ENCODE measurements at regions not wholly inside any gene's neighbourhood (a gene's known extent, or its start where the extent isn't known, plus 50 kb on each side); places are given as distances from the start of the nearest gene placed in this dataset.

DNA sequence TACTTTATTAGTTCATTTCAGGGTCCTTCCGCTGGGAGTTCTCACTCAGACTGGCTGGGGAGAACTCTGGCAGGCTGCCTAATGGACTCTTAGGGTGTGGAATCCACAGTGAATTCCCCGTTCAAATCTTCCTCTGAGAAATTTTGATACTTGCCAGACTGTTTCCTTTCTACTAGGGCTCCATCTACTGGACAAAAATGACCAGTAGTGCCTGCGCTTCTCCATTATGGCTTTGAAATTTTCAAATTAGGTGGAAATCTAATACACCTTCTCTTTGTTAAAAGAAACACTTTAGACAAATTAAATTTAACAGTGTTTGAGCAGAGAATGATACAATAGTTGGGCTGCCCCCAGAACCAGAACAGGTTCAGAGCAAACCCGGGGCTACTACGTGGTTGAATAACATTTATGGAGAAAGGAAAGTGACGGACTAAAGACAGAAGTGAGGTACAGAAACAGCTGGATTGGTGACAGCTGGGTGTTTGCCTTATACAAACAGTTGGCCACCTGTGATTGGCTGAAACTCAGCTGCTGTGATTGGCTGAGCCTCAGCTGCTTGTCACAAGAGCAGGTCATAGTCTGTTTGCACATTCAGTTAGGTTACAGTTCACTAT is 52.9 kb upstream of the FDX1 start:
- ATAC-seq (peak; percentile 88), DNase-seq (peak in 3 of 4 donors; percentile 60 to 83 (median 70))
- peaks cover 0 to 47% of the 10 kb centered on the region in 2 donors for H3K4me1 ChIP-seq
- no peaks in the 10 kb centered on the region for H3K36me3 ChIP-seq
- TF ChIP-seq, protein P1, sequence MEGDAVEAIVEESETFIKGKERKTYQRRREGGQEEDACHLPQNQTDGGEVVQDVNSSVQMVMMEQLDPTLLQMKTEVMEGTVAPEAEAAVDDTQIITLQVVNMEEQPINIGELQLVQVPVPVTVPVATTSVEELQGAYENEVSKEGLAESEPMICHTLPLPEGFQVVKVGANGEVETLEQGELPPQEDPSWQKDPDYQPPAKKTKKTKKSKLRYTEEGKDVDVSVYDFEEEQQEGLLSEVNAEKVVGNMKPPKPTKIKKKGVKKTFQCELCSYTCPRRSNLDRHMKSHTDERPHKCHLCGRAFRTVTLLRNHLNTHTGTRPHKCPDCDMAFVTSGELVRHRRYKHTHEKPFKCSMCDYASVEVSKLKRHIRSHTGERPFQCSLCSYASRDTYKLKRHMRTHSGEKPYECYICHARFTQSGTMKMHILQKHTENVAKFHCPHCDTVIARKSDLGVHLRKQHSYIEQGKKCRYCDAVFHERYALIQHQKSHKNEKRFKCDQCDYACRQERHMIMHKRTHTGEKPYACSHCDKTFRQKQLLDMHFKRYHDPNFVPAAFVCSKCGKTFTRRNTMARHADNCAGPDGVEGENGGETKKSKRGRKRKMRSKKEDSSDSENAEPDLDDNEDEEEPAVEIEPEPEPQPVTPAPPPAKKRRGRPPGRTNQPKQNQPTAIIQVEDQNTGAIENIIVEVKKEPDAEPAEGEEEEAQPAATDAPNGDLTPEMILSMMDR (IDR thresholded peaks at IDR 0.05) = peak; percentile 77 to 80
- intact Hi-C loops (cut with DNase I) = loop anchor here (10.0 kb wide), 3 partner anchors 58 to 432 kb away; no protein-coding TSS in a partner anchor
- peak overlapping the region in 1 of 2 donors; percentile 1 for H3K4me3 ChIP-seq
- peak overlapping the region; percentile 66 to 73 for H3K27ac ChIP-seq
- H3K9me3 ChIP-seq = no peaks in the 10 kb centered on the region
- no peaks in the 10 kb centered on the region for H3K27me3 ChIP-seq

DNA sequence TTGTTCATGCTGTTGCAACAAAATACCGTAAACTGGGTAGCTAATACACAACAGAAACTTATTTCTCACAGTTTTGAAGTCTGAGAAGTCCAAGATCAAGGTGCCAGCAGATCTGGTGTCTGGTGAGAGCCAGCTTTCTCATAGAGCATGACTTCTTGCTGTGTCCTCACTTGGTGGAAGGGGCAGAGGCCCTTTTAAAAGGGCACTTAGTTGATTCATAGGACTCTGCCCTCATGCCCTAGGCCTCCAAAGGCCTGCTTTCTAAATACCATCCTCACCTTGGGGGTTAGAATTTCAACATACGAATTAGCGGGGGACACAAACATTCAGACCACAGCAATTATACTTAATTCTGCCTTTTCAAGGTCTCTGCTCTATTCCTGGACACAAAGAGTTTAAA is 52.3 kb upstream of the FDX1 start:
- intact Hi-C loops (cut with DNase I) = loop anchor here (10.0 kb wide), 3 partner anchors 57 to 433 kb away; no protein-coding TSS in a partner anchor
- ATAC-seq = no peak
- Histone ChIP-seq H3K36me3 (no peaks in the 10 kb centered on the region), H3K9me3 (no peaks in the 10 kb centered on the region), H3K4me1 (peaks cover 0 to 47% of the 10 kb centered on the region in 2 donors), H3K27me3 (no peaks in the 10 kb centered on the region), H3K27ac (peak overlapping the region; percentile 28 to 73), H3K4me3 (no peak overlapping the region)
- DNase-seq = no peak
- TF ChIP-seq, protein P1 (IDR thresholded peaks at IDR 0.05) = no peak

DNA sequence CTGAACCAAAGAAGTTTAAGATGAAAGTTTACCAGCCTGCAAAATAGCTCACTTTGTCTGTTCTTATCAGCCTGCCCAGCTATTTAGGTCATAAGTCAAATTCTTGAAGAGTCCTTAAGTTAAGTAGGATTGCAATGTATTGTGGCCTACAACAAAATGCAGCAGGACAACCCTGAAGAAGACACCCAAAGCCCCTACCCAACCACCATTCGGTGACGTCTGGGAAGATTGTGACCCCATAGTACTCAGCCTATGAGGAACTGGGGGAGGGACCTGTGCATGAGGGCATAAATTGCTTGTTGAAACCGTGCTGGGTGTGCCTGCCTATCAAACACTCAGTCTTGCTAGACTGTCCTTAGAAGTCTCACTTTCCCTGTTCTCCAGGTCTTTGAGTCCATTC is 50.5 kb upstream of the FDX1 start:
- intact Hi-C loops (cut with DNase I) = loop anchor here (10.0 kb wide), 3 partner anchors 56 to 434 kb away; no protein-coding TSS in a partner anchor
- Histone ChIP-seq H3K9me3 (no peaks in the 10 kb centered on the region), H3K36me3 (no peaks in the 10 kb centered on the region), H3K27ac (no peak overlapping the region), H3K4me1 (peaks cover 0 to 33% of the 10 kb centered on the region in 2 donors), H3K27me3 (no peaks in the 10 kb centered on the region), H3K4me3 (no peak overlapping the region)
- ATAC-seq = peak; percentile 36
- TF ChIP-seq, protein P1 (IDR thresholded peaks at IDR 0.05) = no peak
- no peak for DNase-seq

DNA sequence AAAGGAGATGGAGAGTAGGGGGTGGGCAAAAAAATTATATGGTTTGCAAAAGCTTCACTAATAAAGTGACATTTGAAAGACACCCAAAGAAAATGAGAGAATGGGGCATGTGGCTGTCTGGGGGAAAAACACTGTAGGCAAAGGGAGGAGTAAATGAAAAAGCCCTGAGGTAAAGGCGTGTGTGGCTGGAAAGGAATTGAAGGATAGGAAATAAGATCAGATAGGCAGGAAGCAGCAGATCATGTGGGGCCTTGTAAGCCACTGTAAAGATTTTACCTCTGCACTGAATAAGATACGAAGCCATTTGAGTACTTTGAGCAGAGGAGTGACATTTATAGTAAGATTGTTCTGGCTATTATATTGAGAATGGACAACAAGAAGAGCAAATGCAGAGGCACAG is 49.8 kb upstream of the FDX1 start:
- H3K27ac ChIP-seq = no peak overlapping the region
- DNase-seq (no peak), ATAC-seq (no peak)
- peaks cover 0 to 26% of the 10 kb centered on the region in 2 donors for H3K4me1 ChIP-seq
- no peaks in the 10 kb centered on the region for H3K27me3 ChIP-seq
- no peaks in the 10 kb centered on the region for H3K36me3 ChIP-seq
- H3K9me3 ChIP-seq = no peaks in the 10 kb centered on the region
- no peak overlapping the region for H3K4me3 ChIP-seq
- intact Hi-C loops (cut with DNase I) = loop anchor here (10.0 kb wide), 3 partner anchors 55 to 435 kb away; no protein-coding TSS in a partner anchor
- TF ChIP-seq, protein P1 (IDR thresholded peaks at IDR 0.05) = no peak
